ENCODE measurements at regions not wholly inside any gene's neighbourhood (a gene's known extent, or its start where the extent isn't known, plus 50 kb on each side); places are given as distances from the start of the nearest gene placed in this dataset.

GRCh38 chr12:111067498-111067897, 147.1 kb upstream of the MYL2 start:
- no peak for DNase-seq

- no peak for DNase-seq
These were observed 146.5 kb upstream of the MYL2 start for GRCh38 chr12:111066744-111067437.

- DNase-seq, result no peak
These were observed 144.6 kb upstream of the MYL2 start for GRCh38 chr12:111064982-111065381.

DNA sequence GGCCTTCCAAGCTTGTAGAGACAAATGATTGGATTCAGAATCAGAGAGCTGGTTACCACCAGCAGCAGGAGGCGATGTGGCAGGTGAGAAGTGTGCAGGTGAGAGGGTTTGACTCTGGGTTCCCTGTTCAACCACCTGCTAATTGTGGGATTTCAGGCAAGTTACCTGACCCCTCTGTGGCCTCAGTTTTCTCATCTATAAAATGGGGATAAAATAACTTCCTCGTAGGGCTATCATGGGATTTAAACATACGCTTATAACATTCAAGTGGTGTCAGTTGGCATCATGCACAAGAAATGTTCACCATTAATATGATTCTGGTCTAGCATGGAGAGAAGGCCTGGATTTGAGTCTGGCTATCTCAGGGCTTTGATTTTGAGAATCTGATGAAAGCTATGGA, 143.8 kb upstream of the MYL2 start:
- no peak for DNase-seq

- no peak for DNase-seq
These were observed 143.1 kb upstream of the MYL2 start for GRCh38 chr12:111063295-111064026.

- DNase-seq, result no peak
These were observed 137.5 kb upstream of the MYL2 start for GRCh38 chr12:111057701-111058425.

- no peak for DNase-seq
These were observed 136.5 kb upstream of the MYL2 start for GRCh38 chr12:111056618-111057521.

- DNase-seq, result no peak
These were observed 135.0 kb upstream of the MYL2 start for GRCh38 chr12:111055181-111055880.

GRCh38 chr12:111048991-111049390, 128.6 kb upstream of the MYL2 start:
- no peak for DNase-seq

DNA sequence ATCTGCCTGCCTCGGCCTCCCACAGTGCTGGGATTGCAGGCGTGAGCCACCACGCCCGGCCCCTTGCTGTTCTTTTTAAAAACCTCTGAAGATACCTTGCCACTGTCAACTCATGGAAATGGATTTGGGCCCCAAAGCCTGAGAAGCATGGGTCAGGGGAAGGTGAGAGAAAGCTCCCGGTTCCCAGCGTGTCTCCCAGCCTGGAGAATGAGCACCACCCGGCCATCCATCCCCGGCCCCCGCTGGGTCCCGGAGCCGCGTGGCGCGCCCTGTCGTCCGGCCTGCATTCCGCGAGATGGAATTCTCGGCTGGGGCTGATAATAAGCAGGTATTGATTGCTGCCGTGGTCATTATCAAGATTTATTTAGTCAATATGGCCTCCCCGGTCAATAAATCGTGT, 126.5 kb upstream of the MYL2 start:
- no peak for DNase-seq

DNA sequence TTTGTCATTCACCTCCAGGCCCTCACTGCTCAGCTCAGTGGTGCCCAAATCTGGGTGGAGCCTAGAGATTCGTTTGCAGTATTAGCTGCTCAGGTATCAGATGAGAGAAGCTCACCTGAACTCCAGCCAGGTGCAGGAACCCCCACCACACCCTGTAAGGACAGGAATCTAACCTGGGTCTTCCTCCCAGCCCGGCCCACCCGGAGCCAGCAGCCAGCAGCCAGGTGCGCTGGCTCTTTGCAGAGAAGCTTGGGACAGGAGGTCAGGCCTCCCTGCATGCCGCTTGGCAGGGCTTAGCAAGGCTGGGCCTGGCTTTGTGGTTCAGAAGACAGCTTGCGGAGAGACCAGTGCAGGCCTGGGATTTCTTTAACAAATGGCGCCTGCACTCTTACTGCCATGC, 125.6 kb upstream of the MYL2 start:
- no peak for DNase-seq

- no peak for DNase-seq
These were observed 120.7 kb upstream of the MYL2 start for GRCh38 chr12:111041091-111041490.

GRCh38 chr12:111040690-111041089, 120.3 kb upstream of the MYL2 start:
- DNase-seq, result no peak

GRCh38 chr12:111038941-111039340, 118.6 kb upstream of the MYL2 start:
- DNase-seq, result no peak

GRCh38 chr12:111038077-111038476, 117.7 kb upstream of the MYL2 start:
- no peak for DNase-seq

GRCh38 chr12:111037047-111037446, 116.7 kb upstream of the MYL2 start:
- no peak for DNase-seq

DNA sequence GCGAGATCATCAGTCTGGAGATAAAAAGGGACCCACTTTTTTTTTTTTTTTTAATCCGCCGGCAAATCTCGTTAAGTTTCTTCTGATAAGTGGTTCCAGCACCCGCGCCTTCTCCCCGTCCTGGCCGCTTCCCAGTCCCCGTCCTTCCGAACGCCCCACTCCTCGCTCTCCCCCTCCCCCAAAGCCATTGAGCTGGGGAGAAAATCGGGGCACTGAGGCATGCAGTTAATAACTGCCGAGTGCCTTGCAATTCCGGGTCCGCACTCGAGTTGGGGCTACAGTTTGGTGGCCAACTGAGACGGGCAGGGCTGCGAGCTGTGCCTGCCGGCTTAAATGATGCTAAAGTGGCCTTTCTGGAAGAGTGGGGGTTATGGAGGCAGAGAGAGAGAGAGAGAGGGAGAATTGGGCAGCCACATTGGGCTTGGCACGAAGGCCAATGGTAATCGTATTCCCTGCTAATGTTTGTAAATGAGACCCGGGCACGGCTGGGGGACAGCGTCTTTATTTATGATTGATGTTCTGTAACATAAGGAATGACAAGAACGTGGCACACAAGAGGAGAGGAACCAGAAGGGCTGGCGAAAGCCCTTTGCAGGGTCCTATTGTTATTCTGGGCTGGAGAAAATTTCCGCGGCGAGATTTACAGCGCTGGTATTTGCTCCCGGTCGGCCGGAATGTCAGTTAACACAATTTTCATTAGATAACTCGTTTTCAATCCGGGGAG, 115.4 kb upstream of the MYL2 start:
- no peak for DNase-seq

DNA sequence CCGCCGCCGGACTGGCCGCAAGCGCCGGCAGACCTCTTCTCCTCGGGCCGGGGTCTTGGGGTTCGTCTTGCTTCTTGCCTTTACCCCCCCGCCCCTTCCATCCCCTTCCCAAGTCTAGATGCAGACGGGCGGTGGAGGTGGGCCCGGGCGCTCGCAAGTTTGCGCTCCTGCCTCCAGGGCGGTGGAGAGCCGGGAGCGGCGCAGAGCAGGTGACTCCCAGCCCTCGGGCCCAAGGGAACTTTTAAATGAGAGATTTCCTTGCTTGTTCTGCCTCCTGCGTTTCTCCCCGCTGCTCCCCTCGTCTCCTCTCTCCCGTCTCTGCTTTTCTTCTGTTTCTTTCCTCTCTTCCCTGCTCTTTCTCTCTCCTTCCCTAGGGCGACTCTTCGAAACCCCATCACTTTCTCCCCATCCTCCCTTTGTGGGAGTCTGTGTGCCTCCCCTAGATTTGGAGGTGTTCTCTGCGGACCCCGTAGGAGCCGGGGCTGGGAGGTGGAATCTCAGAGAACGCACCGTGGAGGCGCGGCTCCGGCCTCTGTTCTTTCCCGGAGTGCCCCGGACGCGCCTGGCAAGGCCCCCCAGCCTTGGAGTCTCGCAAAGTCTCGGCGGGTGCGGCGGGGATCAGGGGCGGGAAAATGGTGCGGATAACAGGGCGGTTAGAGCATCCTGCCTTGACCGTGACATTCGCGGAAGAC, 114.7 kb upstream of the MYL2 start:
- DNase-seq, result no peak

- peak; percentile 33 for DNase-seq
These were observed 113.9 kb upstream of the MYL2 start, which contains the start of gene CUX2 for GRCh38 chr12:111034083-111034885. Gene CUX2 (plus strand): TSS chr12:111034165.
